Cardiac fibroblast (primary cell): ENCODE measurements at regions not wholly inside any gene's neighbourhood (a gene's known extent, or its start where the extent isn't known, plus 50 kb on each side); places are given as distances from the start of the nearest gene placed in this dataset.

Source experiments
- DNase-seq, 2 donors: peaks; one replicate each; pipeline versions ENCODE4 v3.0.0 to v3.0.0-alpha.2; 2010; ENCODE audit warnings: low read depth in 2 of 2
- H3K4me3 ChIP-seq, 2 donors: replicated peaks in 1 of 2; 1 replicate in 1 of 2; 2 replicates in 1 of 2; pipeline ENCODE4 v1.5.1; 2011; ENCODE audit warnings: low read depth in 2 of 2, low read length in 2 of 2, mild to moderate bottlenecking in 2 of 2, moderate library complexity in 1 of 2
- TF ChIP-seq, protein P1 (sequence below): IDR thresholded peaks from one replicate; pipeline ENCODE4 v1.5.1; 2011; ENCODE audit warnings: low read depth, mild to moderate bottlenecking, low read length, inconsistent platforms

DNA sequence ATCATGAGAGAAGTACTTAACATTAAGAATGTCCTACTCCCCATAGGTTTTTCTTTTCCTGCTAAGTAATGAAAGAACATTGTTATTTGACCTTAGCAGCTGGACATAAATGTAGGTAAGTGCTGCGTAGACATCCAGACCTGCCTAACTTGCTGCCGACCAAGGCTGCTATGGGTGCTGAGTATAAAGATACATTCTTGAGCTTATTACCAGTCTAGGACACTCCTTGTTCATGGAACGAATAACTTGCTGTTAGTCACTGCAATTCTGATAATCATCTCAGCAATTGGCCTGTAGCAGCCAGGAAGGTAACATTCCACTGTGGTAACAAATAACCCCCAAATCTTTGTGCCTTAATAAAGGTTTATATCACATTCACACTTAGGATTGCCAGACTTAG is 478.1 kb downstream of the VRK1 start:
- TF ChIP-seq, protein P1, sequence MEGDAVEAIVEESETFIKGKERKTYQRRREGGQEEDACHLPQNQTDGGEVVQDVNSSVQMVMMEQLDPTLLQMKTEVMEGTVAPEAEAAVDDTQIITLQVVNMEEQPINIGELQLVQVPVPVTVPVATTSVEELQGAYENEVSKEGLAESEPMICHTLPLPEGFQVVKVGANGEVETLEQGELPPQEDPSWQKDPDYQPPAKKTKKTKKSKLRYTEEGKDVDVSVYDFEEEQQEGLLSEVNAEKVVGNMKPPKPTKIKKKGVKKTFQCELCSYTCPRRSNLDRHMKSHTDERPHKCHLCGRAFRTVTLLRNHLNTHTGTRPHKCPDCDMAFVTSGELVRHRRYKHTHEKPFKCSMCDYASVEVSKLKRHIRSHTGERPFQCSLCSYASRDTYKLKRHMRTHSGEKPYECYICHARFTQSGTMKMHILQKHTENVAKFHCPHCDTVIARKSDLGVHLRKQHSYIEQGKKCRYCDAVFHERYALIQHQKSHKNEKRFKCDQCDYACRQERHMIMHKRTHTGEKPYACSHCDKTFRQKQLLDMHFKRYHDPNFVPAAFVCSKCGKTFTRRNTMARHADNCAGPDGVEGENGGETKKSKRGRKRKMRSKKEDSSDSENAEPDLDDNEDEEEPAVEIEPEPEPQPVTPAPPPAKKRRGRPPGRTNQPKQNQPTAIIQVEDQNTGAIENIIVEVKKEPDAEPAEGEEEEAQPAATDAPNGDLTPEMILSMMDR, result no peak
- DNase-seq, result no peak
- H3K4me3 ChIP-seq, result no peak overlapping the region

DNA sequence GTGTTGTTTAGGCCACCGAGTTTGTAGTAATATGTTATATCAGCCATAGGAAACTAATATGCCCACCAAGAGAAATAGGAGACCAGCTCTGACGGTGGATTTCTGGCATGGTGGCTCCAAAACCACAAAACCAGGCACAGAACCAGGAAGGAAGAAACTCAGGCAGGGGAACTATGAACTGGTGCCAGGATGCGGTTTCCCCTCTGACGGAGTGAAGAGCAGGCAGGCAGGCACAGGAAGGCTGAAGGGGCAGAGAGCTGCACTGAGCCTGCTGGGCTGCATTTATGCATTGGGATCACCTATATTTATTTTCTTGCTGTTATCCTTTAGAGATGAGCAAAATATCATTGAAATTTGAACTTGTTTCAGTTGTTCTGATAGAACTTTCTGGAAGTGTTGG is 479.4 kb downstream of the VRK1 start:
- H3K4me3 ChIP-seq, result no peak overlapping the region
- DNase-seq, result no peak
- TF ChIP-seq, protein P1, result no peak

DNA sequence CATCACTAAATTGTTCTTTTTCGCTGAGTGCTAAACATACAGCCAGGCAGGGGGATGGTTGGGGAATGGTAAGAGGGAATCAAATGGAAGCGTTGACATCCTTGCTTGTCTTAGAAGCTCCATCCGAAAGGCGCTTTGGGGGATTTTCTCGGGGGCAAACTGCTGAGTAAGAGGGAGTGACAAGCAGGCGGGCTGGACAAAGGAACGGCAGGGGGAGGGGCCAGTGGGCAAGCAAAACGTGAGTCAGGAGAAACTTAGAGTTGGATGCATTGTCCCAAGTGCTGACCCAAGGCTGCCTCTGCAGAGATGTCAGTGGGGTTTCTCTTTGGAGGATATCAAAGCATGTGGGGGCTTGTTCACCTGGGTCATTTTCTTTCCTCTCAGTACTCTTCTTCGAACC is 480.5 kb downstream of the VRK1 start:
- H3K4me3 ChIP-seq, result no peak overlapping the region
- DNase-seq, result no peak
- TF ChIP-seq, protein P1, result no peak

DNA sequence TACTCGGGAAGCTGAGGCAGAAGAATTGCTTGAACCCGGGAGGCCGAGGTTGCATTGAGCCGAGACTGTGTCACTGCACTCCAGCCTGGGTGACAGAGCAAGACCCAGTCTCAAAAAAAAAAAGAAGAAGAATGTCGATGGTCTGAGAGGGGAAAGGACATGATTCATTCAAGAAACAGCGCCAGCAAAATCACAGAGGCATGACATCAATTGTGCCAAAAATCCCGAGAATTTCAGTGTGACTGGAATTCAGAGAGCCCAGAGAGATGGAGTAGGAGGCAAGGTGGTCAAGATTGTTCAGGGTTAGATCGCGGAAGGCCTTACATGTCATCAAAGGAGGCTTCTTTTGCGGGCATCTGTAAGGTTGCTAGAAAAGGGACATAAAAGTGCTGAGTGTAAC is 483.3 kb downstream of the VRK1 start:
- no peak overlapping the region for H3K4me3 ChIP-seq
- TF ChIP-seq, protein P1, result no peak
- DNase-seq, result no peak

DNA sequence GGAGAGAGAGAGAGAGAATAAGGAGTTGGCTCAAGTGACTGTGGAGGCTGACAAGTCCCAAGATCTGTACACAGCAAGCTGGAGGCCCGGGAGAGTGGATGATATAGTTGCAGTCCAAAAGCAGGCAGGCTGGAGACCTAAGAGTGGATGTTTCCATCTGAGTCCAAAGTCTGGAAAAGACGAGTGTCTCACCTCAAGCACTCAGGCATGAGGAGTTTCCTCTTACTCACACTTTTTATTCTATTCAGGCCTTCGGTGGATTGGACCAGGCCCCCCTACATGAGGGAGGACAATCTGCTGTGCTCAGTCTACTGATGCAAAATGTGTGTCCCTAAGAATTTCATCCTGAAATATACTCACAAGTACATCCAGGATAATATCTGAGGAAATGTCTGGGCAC is 484.6 kb downstream of the VRK1 start:
- TF ChIP-seq, protein P1, result no peak
- no peak overlapping the region for H3K4me3 ChIP-seq
- no peak for DNase-seq

DNA sequence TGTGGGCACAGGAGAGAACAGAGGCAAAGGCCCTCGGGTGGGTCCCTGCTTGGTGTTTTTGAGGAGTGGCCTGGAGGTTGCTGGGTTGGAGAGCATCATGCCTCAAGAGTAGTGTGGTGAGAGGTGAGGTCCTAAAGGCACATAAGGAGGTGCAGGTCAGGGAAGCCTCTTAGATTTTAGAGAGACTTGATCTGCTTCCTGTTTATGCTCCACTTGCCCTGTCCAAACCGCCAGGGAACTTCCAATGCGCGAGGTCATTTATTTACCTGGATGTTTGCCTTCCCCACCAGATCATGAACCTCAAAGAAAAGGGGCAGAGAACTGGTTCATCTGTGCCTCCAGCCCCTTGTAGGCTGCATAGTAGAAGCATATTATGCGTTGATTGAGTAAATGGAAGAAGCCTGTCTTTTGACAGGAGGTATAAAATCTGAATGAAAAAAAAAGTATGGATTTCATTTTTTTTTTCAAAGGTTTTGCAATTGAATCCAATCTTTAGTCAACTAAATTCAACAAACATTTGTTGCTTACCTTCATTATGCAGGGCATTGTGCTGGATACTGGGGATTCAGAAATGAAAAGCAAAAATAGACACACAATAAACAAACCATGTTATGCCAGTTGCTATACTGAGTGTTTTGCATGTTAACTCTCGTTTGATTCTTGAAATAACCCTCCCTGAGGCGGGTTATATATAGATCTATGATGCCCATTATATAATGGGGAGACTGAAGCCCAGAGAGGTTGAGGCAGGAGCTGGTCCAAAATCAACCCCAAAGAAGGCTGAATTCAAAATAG is 485.2 kb downstream of the VRK1 start:
- DNase-seq, result no peak
- TF ChIP-seq, protein P1, result no peak
- no peak overlapping the region for H3K4me3 ChIP-seq

DNA sequence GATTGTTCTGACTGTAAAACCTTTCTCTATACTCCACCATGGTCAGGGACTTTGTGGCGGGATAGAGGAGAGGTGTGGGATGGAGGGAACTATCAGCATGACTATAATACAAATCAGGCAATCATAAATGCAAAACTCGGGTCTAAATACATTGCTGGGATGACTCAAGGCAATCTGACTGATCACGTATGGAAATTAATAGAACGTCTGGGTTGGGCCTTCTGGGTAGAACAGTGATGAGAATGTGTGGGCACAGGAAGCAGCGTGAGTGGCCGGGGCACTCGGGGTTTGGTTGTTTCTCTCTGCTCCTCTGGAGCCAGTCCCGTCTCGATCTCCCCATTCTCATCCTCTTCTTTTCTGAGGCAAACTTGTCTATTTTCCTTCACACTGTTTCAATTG is 485.8 kb downstream of the VRK1 start:
- TF ChIP-seq, protein P1, result no peak
- DNase-seq, result no peak
- H3K4me3 ChIP-seq, result no peak overlapping the region
